H4 (cell line): ENCODE measurements at regions not wholly inside any gene's neighbourhood (a gene's known extent, or its start where the extent isn't known, plus 50 kb on each side); places are given as distances from the start of the nearest gene placed in this dataset.
"Not testable (repeated sequence)": the region's sequence is repeated elsewhere in the genome, so short reads cannot be mapped to it uniquely, and the experiment has no call there.

Experiments used
- DNase-seq: peaks from one replicate; pipeline ENCODE4 v3.0.0-alpha.2; 2015; ENCODE audit warnings: low spot score

GRCh38 chr14:59058776-59059175, 129.7 kb upstream of the DAAM1 start:
- DNase-seq = not testable (repeated sequence)

DNA sequence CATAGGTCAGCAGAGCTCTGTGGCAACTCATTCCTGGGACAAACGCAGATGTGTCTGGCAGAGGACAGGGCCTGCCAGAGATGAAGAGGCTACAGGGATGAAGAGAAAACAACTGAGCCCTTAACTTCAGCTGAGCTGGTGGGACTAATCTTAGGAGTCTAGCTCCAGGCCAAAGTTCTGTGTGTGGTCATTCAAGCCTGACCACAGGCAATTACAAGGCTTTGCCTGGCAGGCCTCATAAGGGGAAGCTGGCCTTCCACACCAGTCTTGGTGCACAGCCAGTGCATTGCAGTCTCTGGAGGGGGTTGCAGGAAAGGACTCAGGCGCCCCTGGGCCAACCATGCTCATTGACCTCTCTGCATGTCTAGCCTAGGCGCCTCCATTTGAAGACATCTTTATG, 127.6 kb upstream of the DAAM1 start:
- DNase-seq = no peak

- DNase-seq = no peak
These were observed 127.2 kb upstream of the DAAM1 start for GRCh38 chr14:59061292-59061691.

GRCh38 chr14:59063259-59063658, 125.2 kb upstream of the DAAM1 start:
- no peak for DNase-seq

- DNase-seq = no peak
These were observed 121.2 kb upstream of the DAAM1 start for GRCh38 chr14:59067127-59067894.

- no peak for DNase-seq
These were observed 119.2 kb upstream of the DAAM1 start for GRCh38 chr14:59069163-59069854.

- DNase-seq = no peak
These were observed 113.0 kb upstream of the DAAM1 start for GRCh38 chr14:59075506-59075905.

- no peak for DNase-seq
These were observed 106.7 kb upstream of the DAAM1 start for GRCh38 chr14:59081720-59082119.

- DNase-seq = no peak
These were observed 103.2 kb upstream of the DAAM1 start for GRCh38 chr14:59085207-59085739.

DNA sequence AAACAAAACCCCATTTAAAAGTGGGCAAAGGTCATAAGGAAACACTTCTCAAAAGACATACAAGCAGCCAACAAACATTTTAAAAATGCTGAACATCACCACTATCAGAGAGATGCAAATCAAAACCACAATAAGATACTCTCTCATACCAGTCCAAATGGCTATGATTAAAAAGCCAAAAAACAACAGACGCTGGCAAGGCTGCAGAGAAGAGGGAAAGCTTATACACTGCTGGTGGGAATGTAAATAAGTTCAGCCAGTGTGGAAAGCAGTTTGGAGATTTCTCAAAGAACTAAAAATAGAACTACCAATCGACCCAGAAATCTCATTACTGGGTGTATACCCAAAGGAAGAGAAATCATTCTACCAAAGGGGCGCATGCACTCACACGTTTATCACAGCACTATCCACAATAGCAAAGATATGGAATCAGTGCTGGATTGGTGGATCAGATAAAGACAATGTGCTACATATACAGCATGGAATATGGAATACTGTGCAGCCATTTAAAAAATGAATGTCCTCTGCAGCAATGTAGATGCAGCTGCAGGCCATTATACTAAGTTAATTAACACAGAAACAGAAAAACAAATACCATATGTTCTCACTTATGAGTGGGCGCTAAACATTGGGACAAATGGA, 102.1 kb upstream of the DAAM1 start:
- no peak for DNase-seq

- DNase-seq = no peak
These were observed 101.2 kb upstream of the DAAM1 start for GRCh38 chr14:59087240-59087639.

DNA sequence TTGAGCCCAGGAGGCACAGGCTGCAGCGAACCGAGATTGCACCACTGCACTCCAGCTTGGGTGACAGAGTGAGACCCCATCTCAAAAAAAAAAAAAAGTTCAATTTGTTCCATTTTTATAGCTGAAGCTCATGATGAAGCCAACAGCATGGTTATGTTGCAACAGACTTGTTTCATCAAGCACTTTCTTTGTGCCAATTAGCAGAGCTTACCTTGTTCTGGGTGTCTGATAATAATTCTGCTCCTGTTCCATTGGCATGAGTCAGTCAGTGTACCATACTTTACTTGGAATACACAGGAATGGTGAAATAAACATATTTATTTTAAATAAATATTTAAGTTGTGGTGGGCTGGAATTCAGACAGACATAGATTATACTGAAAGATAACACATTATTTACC, 100.8 kb upstream of the DAAM1 start:
- no peak for DNase-seq

- DNase-seq = no peak
These were observed 97.9 kb upstream of the DAAM1 start for GRCh38 chr14:59090572-59090971.

GRCh38 chr14:59091404-59091803, 97.1 kb upstream of the DAAM1 start:
- DNase-seq = no peak

GRCh38 chr14:59091976-59092375, 96.5 kb upstream of the DAAM1 start:
- no peak for DNase-seq

DNA sequence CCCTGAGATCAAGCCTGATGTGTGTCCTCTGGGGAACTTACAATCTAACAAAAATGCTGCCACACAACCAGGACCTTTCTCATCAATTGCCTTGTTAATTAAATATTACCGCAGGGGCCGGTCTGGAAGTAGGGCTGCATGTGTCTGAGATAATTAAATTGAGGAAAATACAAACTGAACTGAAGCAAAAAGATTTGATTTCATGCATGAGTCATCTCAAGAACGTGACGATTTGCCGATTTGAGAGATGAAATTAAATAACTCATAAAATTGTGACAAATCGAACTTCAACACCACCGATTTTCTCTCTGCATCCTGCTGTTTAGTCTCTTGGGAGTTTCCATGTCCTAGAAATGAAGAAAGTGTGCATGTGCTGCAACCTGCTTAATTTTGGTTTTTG, 94.6 kb upstream of the DAAM1 start:
- DNase-seq = no peak

DNA sequence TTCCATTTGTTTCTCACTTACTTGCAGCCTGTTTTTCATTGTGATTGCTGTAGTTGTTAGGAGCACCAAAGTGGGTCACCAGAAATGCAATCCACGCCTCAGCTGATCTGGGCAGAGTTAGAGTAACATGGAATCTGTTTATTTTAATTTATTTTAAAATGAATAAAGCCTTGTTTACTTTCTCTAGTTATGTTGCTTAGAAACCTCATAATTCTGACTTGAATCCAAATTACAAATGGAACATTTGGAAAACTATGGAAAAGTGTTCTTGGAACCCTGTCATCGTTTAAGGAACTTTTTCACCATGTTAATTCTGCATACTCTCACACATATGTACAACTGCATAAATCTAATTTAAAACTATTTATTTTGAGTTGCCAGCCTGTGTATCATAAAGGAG, 92.2 kb upstream of the DAAM1 start:
- DNase-seq = no peak

DNA sequence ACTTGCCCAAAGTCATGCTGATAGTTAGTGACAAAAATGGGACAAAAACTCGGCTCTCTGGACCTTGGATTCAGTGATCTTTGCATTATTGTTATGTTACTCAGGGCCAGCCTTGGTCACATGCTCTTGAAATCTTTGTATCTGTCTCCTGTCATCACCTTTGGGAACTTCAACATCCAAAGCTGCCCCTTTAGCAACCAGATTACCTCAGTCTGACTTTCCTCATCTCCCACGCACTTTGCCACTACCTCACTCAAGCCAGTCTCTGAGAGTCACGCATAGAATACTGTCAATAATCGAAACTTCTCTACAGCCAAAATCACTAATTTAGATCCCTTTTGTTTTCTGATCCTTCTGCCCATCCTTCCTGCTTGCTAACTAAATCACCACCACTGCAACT, 90.8 kb upstream of the DAAM1 start:
- DNase-seq = no peak

- DNase-seq = no peak
These were observed 90.1 kb upstream of the DAAM1 start for GRCh38 chr14:59098377-59098776.

DNA sequence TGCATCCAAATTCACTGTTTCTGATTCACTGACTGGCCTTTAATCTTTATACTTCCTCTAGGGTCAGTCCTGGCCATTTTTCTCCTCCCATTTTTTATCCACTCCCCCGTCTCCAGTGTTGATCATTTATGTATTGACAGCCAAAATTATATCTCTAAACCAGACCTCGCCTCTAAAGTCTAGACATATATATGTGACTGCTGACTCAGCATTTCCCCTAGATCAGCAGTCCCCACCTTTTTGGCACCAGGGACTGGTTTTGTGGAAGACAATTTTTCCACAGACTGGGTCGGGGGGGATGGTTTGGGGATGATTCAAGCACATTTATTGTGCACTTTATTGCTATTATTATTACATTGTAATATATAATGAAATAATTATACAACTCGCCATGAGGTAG, 88.3 kb upstream of the DAAM1 start:
- DNase-seq = no peak

DNA sequence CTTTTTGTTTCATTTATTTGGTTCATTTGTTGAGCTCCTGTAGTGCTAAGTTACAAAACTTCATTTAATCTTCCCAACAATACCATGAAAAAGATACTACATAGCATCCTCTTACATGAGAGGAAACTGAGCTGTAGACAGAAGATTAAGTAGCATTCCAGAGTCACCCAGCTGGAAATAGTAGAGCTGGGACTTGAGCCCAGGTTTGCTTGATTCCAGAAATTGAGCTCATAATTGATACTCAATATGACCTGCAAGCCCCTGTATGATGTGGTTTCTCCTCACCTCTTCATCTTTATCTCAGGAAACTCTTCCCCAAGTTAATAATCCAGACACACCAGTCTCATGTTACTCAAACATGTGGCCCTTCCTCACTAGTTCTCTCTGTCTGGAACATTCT, 87.0 kb upstream of the DAAM1 start:
- no peak for DNase-seq

GRCh38 chr14:59103396-59103795, 85.1 kb upstream of the DAAM1 start:
- no peak for DNase-seq

- DNase-seq = no peak
These were observed 80.6 kb upstream of the DAAM1 start for GRCh38 chr14:59107819-59108218.
